ENCODE measurements at regions not wholly inside any gene's neighbourhood (a gene's known extent, or its start where the extent isn't known, plus 50 kb on each side); places are given as distances from the start of the nearest gene placed in this dataset.

DNA sequence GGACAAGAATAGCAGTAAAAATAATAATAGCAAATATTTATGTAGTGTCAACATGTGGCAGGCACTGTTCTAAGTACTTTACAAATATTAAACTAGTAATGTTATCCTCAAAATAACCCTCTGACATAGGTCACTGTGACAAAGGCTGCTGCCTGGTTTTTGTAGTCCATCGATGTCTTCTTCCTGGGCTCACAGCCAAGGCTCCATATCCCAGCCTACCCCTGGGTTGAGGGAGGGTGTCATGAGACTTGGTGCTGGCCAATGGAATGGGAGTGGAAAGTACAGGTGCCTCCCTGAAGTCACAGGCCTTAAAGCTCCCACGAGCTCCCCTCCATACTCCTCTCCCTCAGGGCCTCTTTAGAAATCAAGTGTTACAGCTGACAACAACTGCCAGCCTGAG, 159.3 kb downstream of the CYRIA start:
- no peak for DNase-seq

DNA sequence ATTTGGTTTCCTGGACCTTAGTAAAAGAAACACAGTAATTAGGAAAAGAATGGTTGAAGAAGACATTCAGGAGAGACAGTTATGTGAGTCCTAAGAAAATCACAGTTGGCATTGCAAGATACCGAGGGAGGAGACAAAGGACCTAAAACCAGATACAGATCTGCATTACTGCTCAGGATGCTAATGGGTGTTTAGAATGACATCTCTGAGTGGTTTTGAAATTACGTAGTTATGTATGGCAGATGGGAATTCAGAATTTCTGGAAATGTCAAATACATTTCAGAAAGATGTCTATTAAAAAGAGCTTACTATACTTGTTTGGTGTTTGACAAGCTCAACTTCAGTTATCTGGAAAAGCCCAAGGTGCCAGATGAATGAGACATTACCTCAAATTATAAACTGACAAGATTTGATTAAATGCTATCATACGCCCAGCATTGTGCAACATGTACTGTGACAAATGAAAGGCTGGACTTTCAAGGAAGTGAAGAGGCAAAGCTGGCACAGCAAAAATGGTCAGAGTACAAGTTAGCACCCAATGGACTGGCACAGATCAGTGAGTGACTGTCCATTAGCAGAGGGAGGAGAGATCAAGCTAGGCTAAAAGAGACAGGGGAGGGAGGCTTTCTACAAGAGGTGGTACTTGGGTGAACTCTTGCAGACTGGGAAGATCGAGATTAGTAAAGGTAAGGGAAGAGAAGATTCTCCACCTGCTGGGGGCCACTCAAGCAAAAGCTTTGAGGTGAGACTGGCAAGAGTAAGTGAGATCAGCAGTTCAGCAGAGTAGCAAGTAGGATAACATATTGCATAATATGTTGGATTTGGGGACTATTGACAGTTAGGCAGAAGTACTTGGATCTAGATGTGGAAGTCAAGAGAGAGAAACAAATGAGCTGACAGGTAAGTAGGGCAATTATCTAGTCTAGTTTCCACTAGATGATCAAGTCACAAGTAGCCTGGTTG, 168.9 kb downstream of the CYRIA start:
- no peak for DNase-seq

DNA sequence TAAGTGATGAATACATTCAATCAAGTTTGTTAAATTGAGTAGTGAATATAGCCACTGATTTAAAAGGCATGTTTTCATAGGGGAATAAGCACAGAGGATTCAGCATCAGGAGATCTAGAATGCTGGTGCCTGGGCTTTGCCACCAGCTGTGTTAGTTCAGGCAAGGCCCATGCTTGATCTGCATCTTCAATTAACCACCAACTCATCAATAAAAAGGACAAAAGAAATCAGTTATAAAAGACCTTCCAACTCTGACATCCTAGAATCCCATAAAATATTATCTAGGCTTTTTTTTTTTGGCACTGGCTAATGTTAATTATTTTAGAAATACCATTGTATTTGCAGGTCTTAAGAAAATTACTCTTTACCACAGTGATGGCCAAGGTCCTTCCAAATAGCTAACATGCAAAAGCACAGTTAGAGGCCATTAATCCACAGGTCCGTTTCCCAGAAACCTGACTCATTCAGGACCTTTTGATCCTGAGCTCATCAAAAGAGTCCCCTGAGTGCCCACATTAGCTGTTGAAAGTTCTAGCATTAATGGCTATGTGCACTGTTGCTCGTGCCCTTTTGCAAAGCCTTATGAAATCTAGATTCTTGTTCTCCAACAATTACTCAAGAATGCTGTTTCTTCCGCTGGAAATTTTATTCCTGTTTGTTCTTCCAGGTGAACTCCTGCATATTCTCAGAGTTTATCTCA, 170.0 kb downstream of the CYRIA start:
- DNase-seq, result no peak

DNA sequence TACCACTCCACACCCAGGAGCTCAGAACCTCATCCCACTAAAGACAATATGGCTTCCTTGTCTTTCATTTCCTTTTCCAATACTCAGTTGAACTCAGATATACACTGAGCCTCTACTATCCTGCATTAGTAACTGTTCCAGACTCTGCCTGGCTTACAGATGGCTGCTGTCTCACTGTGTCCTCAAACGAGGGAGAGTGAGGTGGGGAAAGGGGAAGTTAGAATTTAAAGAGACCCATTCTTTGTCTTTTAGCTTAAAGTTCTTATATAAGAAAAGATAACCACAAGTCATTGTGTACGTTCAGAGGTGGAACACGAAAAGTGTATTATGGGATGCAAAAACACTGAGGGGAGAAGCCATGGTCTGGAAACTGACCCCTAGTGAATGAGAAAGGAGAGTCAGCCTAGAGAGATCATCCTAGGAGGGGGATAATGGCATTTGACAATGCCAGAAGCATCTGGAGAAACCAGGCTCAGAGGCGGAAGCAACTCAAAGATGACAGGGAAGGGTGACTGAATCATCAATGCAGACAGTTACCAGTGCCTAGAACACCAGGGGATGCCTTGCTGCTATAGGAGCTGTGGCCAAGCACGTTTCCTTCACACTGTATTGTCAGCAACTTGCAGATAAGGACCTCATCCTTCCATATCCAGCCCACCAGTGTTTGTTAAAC, 170.7 kb downstream of the CYRIA start:
- no peak for DNase-seq

DNA sequence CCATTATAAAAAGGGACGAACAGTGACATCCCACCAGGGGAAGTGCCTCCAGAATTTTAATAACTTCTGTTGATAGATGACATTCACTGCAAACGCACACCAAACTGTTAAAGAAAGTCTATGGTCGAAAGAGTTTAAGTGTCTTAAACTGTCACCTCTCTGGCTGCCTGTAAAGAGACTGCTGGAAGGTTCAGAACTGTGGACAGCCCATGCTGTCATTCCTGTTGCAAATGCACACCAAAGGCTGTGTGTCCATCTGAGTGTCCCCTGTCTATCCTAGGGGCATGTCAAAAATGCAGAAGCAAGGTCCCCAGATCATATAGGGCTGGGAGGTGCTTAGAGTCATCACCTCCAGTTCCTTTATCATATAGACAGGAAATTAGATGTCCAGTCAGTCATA, 171.8 kb downstream of the CYRIA start:
- DNase-seq, result no peak

DNA sequence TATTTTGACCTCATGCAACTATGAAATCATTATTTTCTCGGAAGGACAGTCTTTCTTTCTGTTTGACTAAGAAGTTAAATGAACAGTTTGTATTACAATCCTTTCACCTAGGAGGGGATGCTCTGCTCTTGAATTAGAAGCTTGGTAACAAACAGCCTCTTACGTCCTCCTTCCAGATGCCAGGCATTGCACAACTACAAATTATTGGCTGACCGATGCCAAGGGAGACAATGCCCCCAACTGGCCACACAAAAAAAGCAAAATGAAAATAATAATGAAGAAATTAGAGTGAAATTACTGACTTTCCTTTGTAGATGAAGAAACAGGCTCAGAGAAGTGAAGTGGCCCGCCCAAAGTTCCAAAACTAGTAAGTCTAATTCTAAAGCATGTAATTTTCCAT, 177.9 kb downstream of the CYRIA start:
- DNase-seq, result peak; percentile 13

DNA sequence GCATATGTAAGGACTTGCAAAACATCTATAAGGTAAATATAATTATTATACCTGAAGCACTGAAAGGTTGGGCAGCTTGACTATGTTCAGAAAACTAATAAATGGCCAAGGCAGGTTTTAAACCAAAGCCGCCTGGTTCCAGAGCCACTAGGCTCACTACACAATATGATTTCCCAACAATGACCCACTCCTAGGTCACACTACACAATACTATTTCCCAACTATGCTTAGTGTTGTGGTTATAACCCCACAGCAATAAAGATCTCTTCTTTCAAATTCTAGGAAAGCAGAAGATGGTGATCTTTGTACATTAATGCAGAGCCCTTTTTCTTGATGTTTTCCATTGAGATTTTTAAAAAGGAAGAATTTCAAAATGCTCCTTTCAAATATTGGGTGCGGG, 180.4 kb downstream of the CYRIA start:
- DNase-seq, result no peak

DNA sequence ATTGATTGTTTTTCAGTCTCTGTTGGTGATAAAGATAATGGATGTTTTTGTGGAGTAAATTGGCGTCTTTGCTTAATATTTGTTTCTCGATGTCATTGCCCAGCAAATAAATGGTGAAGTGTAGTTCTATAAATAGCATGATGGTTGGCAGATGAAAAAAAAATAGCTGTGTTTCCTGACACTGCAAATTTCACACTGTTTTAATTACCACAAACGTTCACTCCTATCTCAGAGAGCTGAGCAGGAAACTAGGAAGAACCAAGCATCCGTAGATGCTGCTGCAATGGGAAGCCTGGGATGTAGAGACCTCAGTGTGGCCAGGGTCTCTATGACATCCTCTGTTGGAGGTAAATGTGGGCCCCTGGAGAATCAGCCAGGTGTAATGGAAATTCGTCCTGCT, 183.2 kb downstream of the CYRIA start:
- no peak for DNase-seq

DNA sequence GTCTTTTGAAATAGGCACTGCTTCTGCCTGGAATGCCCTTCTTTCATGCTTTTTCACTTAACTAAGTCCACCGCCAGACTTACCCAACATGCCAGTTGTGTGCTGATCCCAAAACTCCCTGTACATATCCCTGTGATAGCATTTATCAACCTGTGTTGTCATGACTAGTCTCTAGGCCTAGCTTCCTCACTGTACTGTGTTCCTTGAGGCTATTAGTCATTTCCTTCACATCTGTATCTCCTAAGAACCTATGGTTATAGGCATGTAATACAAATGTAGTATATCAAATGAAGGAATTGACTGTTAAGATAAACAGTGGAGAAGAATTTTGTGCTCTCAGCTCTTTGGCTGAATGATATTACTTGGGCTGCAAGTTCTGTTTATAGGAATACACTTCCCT, 184.3 kb downstream of the CYRIA start:
- no peak for DNase-seq

DNA sequence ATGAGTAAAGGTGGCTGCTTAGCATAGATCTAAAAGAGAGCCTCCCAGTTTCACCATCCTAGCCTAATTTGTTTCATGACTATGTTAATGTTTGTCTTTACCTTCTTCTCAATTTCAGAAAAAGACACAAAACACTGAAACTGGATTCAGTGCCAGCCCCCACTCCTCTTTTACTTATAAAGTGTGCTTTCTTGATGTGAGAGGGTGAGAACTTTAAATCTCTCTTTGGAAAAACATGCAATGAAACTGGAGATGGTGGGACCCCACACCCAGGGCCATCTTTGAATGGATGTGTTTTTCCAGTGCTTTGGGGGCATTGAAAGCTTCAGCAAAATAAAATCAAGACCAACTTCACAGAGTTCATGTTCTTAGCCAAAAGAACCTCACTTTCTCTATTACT, 185.9 kb downstream of the CYRIA start:
- no peak for DNase-seq

DNA sequence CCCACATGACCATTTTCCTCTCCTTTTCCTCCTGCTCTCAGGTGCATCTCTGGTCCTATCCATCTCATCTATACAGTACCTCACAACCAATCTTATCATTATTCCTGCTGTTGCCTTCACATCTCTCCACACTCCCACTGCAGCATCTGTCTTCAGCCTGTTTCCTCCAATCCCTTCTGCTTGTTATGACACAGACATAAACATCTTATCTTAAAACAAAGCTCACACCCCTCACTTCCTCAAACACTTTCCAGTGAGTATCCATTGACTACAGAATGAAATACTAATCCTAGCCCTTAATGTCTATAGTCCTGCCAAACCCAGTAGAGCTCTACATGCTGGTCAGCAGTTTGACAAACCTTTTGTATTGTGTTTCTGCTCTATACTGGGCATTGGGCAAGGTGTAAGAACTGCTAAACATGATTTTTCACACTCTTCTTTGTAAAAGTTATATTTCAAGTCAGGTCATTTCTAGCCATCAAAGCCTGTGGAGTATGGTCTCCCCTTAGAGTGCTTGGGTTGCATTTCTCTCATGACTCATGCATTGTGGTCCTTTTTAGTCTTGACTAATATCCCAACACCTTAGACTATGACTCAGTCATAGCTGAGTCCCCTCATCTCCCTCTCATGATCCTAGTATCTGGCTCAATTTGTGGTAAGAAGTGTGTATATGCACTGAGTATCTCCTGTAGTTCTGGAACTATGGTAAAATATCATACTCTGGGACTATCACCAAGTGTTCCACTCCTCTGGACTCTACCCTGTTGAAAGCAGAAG, 187.0 kb downstream of the CYRIA start:
- no peak for DNase-seq

DNA sequence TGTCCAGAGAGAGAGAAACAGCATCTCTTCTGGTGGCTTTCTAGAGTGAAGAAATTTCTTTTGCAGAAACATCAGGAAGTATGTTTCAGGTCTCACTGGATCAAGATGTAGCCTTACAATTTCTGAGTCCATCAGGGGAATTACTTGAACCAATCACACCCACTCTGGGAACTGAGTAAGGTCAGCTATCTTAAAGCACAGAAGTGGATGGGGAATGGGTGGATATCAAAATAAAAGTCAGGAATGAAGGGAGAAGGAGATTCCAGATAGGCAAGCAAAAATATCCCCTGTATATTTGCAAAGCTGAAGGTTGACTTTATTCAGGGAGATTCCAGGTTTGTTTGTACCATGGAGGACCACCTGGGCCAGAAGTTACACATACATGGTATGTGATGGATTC, 188.0 kb downstream of the CYRIA start:
- DNase-seq, result no peak

DNA sequence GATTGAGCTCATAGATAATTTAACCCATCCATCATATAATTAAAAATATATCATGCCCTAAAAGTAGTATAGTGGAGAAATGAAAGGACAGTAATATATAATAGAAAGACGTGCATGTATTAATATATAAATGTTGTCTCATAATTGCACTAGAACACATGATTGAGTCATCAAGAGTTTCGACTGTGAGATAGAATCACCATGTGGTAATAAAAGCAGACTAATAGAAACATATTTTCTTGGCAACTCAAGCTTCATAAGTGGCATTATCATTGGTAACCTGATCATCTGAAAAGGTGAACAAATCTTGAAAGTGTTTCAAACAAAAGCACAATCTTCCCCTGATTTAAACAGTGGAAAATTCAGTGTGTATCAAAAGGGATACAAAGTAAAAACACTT, 188.8 kb downstream of the CYRIA start:
- no peak for DNase-seq

DNA sequence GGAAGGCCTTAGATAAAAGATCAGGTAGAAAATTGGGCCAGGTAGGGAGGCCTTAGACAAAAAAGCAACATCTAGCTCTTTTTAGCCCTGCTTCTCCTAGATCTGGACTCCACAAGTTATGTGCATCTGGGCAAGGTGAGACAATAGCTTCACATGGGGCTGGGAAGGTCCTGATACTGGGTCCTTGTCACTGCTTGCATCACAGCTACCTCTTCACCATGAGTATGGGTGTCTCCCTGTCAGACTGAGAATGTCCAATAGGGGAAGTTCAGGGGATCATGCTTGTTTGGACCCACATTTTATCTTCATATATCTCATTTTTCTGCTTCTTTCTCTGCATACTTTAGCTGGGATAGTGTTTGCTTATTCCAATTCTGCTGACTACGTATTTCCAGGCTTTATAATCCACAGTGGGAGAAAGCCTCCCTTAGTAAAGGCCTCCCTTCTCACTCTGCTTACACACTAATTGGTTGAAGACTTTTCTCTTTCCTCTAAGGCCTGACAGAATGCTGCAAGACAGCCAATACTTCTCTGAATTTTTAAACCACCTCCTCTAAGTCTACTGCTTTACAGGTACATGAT, 189.6 kb downstream of the CYRIA start:
- no peak for DNase-seq

DNA sequence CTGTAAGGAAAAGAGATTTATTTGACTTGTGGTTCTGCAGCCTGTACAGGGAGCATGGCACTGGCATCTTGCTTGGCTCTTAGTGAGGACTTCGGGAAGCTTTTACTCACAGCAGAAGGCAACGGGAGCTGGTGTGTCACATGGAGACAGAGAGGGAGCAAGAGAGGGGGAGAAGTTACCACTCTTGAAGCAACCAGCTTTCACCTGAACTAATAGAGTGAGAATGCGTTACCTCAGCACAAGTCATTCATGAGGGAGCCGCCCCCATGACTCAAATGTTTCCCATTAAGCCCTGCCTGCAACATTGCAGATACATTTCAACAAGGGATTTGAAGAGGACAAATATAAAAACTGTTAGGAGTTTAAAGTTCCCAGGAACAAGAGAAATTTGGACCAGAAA, 190.0 kb downstream of the CYRIA start:
- DNase-seq, result no peak

DNA sequence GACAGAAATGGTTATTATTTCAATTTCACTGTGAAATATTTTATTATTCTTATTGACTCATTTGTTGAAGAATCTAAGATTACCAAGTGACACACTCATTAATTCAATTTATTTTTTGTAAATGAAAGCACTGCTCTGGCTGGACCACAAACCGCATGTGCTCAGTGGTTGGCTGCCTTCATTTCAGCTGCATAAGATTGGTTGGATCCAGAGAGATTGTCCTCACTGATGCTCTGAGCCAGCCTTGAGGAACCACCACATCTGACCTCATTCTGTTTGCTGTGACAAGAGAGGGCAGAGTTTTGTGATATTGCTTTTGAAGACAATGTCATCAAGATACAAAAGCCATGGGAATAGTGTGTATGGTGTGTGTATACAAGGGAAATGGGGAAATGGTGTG, 192.1 kb downstream of the CYRIA start:
- DNase-seq, result no peak

DNA sequence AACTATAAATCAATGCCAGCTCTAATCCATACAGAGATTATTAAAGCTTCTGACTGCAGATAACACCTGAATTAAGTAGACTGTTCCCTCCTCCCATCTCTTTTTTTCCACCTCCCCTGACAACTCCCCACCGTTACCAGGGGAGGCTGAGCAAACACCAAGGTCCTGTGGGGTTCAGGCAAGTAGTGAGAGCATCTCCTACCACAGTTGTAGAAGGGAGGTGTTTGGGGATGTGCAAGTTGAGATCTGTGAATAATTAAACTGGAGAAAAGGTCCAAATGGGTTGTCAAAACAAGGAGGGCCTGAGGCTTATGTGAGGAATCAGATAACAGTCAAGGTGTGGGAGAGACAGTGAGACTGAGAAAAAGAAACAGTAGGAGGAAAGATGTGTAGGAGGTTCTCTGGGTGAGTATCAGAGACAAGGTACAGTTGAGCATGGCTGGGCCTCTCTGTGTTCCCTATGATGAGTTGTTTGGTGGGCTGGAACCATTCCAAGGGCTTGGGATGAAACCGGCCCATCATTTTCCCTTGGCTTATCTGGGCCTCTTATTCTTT, 194.6 kb downstream of the CYRIA start:
- no peak for DNase-seq

DNA sequence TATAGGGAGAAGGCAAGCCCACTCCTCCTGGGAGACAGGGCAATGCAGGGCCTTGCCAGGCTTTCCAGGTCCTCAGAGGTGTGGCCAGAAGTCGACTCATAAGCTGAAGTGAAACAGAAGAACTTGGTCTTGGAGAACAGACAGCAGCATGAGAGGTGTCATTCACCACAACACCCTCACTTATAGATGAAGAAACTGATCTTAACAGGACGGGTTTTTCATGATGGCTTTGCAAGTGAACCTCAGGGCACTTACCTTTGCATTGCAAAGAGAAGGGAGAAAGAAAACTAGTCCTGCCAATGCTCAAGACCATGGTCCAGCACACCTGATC, 198.8 kb downstream of the CYRIA start:
- DNase-seq, result no peak

DNA sequence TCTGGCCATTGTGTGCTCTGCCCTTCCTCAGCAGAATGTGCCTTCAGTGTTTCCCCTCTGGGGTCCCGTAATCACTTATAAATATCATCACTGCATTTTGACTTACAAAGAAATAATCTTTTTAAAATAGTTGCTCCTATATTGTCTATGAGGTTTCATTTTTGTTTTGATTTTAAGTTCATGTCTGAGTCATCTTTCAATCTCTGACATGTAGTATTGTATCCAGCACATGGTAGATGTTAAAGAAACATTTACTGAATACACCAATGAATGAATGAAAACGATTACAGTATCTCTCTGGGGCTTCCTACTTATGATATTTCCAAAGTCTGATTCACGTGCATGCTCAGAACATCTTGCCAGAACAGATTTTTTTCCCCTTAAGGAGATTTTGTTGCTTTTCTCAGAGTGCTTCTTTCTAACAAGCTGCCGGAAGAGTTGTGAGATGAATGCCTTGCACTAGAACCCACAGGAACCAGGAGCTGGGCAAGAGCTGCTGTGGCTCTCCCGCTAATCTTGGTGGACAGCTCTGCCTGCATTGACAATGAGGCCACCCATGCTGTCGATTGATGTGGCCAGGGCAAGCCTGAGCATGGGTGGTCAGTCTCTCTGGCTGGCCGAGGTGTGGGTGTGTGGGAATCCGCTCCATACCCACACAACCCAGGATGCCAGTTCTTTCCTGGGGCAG, 199.4 kb downstream of the CYRIA start:
- peak; percentile 22 for DNase-seq

DNA sequence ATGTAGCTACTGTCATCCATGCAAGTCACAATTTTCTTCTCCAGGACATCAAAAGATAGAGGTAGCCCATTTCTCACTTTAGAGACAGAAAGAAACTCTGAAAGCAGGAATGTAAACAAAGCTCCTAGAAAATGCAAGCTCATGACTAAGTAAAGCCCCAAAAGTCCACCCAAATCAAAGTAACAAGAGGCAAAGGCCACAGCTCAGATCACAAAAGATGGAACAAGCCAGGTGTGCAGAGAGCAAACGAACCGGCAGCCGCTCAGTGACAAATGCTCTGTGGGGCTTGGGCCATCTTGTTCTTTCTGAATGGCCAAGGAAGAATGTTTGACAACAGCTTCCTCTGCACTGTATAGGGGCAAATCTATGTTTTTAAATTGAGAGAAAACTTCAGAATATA, 201.0 kb downstream of the CYRIA start:
- DNase-seq, result no peak

DNA sequence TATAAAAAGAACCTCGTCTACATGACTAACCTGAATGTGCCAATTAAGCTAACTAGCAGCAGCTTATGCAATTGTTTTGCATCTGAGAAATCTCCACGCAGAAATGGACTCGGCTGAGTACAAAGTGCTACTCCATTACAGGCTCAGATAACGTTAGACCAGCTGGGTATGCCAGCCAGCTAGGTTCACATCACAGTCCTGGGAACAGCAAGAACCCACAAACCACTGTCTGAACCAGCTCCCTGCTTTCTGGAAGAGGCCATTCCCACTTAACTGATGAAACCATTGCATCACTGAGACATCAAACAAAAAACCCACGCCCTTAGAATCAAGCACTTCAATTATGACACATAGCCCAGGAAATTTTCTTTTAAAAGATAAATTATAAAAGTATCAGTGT, 202.7 kb downstream of the CYRIA start:
- no peak for DNase-seq
